Fibroblast of skin of back (primary cell): ENCODE measurements at regions not wholly inside any gene's neighbourhood (a gene's known extent, or its start where the extent isn't known, plus 50 kb on each side); places are given as distances from the start of the nearest gene placed in this dataset.
A peak's percentile ranks its signal among the peaks of the same experiment; 100 is the strongest.

ENCODE experiments used
- DNase-seq: peaks from one replicate; pipeline ENCODE4 v3.0.0-alpha.2; 2013

DNA sequence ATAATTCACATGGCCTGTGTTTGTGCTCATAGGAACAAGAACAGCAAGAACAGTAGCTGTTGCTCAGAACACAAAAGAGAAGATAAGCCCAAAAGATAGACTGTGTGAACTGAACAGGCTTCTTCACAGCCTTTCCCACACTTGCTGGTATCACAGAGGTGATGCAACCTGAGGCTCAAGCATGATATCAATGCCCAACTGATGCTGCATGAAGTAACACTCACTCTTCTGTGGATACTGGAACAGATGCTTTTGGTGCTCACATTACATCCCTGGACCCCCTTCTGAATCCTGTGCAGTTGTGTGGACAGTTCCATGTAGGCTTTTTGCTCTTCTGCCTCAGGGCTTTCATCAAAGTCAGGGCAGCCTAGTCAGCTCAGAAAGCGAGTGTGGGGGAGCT lies 88.4 kb upstream of the RND3 start:
- no peak for DNase-seq

DNA sequence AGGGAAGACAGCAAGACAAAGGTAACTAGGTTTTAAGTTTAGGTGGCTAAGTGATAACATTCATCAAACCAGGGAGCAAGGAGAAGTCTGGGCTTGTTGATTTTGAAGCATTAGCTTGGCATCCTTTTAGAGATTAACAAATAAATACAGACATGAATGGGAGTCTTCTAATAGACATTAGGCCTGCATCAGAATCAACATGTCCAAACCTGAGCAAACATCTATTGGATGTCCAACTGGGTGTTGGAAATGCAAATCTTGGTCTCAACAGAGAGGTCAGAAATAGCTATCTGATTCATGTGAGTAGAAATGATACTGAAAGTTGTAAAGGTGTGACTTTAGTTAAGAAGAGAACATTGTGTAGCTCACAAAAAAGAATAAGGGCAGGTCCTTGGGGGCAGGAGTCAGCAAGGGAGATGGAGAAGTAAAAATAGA lies 85.5 kb upstream of the RND3 start:
- DNase-seq: no peak

DNA sequence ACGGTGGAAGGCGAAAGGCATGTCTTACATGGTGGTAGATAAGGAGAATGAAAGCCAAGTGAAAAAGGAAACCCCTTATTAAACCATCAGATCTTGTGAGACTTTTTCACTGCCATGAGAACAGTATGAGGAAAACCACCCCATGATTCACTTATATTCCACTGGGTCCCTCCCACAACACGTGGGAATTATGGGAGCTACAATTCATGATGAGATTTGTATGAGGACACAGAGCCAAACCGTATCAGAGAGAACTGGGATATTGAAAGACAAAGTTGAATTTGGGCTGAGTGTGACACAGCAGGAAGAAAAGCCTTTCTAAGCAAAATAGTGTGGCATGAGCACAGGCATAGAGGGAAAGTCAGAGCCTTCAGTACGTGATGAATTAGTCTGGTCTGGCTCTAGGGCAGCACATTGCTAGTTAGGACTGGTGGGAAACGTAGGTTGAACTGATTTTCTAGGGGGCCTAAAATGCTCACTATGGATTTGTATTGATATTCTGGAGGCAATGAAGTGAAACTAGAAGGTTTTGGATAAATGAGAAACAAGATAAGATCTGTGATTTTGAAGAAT lies 84.8 kb upstream of the RND3 start:
- DNase-seq: peak; percentile 19

DNA sequence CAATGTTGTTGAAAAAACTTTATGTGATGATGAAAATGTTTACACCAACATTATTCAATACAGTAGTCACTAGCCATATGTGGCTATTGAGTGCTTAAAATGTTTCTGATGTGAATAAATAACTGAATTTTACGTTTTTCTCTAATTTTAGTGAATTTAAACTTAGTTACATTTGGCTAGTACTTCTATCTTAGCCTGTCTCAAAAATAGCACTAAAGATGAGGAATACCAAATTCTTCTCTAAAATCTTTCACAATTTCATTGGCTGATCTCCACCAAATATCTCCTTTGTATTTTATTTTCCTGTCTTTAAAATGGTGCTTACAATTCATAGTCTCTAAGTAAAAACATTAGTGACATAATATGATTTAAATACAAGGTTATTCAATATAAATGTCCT lies 83.7 kb upstream of the RND3 start:
- no peak for DNase-seq

DNA sequence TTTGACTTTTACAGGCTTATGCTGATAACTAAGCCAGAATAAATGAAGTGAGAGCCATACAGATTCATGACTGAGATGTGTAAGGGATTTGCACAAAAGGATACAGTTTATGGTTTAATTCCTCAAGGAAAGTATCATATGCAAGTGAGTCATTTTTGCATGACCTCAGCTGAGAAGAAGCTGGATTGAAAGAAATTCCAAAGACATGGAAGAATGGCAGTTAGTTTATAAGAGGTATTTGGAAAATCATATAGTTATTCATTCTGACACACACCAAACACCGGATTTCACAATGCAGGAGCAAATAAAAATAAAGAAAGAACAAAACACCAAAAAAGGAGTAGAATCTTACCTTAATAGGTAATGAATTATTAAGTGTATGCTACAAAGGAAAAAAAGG lies 83.2 kb upstream of the RND3 start:
- peak; percentile 97 for DNase-seq

DNA sequence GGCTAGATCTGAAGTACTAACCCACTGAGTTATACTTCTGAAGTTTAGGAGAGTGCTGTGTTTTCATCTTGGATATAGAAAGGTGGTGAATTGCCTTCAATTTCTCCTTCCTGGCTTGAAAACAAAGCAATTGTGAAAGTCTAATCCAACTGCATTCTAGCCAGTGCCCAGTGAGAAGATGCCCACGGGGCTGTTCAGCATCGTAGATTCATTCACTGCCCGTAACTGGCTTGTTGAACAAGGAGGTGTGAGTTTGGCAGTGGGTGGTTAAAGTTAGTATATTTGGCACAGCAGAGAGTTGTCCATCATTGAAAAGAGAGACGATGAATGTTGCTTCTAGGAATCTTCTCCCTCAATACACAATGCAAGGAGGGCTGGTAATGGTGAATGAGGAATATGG lies 82.3 kb upstream of the RND3 start:
- DNase-seq: no peak

DNA sequence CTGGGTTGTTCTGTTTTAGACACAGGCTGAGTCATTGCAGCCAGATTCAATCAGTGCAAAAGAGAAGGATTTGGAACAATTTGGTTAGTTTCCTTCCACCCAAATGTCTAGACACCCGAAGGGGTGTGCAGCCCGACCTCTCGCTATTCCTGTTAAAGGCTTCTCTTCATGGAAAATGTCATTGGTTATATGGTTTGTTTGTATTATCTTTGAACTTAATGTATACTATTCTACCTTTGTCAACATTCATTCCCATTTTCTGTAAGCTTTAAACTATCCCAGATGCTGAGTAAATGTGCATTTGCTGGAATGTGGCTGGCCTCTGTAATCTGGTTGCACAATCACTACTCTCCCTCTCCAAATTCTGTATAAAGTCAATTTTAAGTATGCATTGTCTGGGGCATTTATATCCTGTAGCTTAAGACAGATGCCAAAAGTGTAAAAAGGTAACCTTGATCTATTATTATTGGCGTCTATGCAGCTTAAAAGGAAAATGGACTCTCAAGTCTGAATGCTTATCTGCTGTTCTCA lies 80.4 kb upstream of the RND3 start:
- DNase-seq: peak; percentile 41

DNA sequence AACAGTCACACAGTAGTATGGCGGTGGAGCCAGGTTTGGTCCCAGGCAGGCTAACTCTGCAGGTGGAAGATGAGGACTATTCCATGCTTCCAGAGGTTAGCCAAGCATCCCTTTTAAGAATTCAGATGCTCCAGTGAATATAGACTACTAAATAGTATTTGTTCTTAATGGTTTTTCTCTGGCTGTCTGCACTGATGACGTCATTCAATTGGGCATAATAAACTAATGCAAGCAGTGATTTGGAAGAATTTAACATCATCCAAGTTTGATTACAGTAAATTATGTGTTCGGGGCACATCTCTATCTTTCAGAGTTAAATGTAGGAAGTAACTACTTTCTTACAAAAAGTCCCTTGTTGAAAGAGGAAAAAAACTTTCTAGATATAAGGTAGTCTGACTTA lies 78.8 kb upstream of the RND3 start:
- no peak for DNase-seq

DNA sequence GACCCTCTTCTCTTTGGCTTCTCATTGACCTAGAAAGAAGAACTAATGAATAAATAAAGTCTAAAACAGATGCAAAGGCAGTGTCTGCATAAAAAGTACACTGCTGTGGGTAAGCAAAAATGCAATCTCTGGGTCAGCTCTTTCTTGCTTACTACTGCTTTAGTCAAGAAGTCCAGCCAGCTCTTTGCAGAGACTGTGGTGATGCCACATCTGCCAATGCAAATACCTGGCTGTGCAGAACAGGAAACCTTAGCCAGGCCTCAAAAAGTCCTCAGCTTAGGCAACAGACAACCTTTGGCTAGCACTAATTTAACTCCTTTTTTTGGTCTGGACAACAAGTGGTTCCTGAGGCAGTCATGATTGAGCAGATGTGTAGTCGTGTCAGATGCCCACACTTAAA lies 73.6 kb upstream of the RND3 start:
- DNase-seq: no peak

DNA sequence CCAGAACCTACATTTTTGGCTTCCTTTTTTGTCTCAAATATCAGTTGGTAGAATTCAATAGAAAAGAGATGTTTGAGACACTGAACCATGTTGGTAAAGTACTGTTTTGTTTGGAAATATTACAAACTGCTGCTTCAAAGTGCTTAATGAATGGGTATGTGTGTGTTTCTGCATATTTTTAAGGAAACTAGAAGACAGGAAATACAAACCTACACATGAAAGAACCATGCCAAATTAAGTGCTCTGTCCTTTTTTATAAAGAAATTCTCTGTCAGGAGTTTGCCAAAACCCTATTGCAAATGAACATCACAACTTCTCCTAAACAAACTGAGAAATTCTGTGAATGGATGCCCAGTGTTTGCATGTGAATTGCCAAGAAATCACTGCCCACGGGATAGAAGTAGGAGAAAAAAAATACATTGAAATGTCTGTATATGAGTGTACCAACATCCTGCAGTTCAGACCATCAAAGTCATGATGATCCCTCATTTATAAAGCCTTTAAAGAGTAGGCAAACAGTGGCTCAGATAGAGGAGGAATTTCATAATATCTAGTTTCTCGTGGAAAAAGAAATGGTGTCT lies 69.6 kb upstream of the RND3 start:
- DNase-seq: no peak

DNA sequence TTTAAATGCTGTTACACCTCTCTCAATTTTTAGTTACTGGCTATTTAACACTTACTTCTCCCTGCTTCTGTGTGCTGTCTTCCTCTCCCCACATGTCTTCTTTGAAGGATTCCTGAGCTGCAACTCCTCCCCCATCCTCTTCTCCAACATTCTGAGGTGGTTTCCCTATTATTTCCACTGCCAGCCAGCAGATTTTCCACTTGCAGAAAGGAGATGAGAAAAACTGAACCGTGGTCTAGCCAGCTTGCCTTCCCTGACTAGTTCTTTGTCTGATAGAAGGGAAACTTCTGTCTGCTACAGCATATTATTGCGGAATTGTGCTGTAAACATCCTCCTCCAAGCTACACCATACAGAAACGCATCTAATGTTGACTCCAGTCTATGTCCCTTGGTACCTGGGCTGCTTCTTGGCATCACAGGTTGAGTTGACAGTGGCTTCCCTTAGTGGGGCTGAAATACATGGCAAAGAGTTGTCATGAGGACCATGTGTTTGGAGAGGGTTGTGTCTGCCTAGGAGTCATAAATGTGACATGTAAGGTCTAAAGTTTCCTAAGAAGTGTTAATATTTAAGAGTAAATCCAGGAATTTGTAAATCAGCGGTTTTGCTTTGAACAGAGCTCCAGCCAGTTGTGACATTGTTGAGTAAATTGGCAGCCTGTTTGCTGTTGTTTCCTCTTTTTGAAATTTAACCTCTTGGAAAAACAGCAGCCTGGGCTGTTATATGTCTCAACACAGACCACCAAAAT lies 68.3 kb upstream of the RND3 start:
- no peak for DNase-seq

DNA sequence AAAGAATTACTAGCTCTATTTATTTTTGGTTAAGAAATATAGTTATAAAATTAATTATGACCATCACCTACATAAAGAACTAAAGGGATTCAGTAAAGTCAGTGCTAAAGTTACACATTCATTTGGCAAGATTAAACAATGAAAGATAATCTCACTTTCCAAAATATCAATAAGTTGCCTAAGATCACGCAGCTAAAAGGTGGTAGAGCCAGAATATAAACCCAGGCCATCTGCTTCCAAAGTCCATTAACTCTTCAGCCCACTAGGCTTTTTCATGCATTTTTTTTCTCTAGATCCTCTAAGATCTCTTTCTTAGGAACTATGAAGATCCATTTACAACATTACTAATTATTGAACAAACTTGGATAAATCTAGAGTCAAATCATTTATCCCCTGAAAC lies 66.6 kb upstream of the RND3 start:
- no peak for DNase-seq

DNA sequence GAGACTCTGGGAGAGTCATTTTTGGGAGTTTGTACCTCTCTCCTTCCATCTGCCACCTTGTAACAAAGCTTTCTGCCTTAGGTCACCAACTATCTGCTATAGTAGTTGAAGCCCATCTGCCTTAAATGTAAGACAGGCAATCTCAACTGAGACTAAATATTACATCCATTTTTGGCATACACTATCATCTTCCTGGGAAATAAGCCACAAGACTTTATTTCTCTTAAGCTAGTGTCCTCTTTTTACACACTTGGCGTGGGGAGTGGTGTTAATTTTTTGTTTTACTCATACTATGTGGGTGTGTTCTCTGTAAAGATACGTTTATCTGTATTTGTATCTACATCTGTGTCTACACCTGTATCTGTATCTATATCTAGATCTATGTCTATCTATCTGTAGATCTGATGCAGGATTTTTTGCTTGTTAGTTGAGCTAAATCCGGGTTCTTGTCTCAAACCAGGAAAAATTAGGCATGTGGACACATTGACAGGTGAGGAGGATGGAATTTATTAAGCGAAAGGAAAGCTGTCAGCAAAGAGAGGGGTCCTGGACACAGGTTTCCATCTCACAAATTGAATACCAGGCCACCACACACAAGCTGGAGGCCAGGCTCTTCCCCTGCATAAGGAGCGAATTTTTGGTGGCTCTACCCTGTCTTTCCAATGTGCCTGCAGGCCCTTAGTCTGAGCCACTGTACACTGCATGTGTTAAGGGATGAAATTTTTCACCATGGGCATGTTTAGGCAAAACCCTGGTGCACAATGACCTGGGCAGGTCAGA lies 64.8 kb upstream of the RND3 start:
- DNase-seq: no peak

DNA sequence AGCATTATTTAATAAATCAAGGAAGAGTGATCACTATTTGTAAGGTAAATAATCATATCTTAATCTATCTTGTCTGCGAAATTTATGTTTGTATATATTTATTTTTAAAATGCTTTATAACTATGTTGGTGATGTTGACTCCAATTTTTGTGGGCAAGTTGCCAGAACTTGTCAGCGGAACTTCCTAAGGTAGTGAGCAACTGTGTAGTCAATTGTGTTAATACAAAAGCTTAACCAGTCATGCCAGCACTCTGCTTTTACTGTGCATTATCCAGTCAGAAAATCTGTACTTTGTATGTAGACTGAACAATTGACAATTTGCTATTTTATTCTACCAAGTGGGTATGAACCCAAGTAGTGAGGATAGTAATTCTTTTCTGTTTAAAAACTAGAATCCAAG lies 61.9 kb upstream of the RND3 start:
- DNase-seq: no peak

DNA sequence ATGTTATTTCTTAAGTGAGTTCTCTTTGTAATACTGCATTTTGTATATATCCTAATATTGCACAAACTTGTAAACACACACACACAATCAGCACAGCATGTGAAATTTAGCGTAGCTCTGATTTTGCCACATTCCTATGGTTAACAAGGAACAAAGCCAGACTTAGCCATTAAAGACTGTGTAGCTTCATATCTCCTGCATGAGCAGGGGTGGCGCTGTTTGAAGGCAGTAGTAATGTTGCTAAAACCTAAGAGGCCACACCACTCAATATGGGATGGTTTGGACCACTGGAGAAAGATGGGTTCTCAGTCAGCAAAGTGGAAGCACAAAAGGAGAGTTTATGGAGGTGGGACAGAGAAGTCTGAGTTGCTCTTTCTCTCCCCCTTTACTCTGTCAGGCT lies 61.1 kb upstream of the RND3 start:
- DNase-seq: peak; percentile 39

DNA sequence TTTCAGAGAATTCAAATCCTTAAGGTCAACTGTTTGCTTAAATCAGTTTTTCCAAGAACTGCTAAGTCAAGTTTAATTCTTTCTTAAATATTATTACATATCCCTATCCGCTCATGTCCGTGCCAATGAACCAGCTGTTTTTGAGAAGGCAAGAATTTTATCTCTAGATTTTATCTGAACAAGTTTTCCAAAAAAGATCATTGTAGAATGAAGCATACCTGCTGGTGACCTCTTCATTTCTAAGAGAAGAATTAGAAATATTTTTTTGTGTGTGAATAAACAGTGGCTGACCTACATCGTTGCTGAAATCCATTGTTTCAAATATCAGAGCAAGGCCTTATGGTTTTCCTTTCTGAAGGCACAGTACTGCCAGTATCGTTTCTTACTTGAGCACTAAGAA lies 58.4 kb upstream of the RND3 start:
- no peak for DNase-seq

DNA sequence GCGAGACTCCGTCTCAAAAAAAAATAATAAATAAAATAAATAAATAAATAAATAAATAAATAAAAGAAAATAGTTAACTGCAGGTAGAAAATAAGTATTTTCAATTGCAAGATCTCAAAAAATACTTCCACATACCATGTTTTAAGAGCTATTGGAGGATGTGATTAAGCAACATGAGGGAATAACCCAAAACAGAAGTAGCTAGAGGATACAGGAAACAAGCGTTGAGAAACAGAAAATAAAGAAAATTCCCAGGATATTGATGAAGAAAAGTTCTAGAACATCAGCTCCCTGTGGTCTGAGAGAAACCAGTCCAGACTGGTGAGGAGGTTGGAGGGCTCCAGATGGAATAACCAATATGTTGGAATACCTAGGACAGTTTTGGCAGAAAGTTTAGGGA lies 57.3 kb upstream of the RND3 start:
- DNase-seq: no peak

DNA sequence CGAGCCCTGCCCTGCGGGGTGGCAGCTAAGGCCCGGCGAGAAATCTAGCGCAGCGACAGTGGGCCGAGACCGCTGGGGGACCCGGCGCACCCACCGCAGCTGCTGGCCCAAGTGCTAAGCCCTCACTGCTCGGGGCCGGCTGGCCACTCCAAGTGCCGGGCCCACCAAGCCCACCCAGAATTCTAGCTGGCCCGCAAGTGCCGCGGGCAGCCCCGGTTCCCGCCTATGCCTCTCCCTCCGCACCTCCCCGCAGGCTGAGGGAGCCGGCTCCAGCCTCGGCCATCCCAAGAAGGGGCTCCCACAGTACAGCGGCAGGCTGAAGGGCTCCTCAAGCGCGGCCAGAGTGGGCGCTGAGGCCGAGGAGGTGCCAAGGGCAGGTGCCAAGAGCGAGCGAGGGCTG lies 55.2 kb upstream of the RND3 start:
- no peak for DNase-seq

DNA sequence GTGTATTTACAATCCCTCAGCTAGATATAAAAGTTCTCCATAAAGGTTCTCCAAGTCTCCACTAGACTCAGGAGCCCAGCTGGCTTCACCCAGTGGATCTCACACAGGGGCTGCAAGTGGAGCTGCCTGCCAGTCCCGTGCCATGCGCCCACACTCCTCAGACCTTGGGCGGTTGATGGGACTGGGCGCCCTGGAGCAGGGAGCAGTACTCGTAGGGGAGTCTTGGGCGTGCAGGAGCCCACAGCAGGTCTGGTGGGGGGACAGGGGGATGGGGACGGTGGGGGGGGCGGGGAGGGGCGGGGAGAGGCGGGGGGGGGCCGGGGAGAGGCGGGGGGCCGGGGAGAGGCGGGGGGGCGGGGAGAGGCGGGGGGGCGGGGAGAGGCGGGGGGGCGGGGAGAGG lies 54.7 kb upstream of the RND3 start:
- no peak for DNase-seq

DNA sequence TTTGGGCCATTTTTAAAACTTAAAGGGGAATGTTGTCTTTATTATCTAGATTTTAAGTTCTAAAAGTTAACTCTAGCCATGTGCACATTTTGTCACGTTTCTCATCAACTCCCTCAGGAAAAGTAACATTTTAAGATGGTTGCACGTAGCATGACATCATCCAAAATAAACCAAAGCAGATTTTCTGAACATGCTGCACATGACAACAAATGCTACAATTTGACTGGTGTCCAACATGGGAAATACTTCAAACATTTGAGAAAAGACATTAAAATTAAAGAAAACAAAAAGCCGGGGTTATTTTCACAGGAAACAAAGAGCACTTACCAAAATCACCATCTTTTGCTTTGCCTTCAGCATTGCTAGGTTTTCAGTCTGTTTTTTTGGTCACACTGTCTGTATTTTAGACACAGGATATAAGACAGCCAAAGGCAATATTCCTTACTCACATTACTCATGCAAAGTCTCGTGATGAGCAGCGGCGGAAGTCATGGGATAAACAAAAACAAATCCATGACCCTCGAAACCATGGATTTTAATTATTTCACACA lies 51.3 kb upstream of the RND3 start:
- DNase-seq: peak; percentile 83
